ENCODE measurements at regions not wholly inside any gene's neighbourhood (a gene's known extent, or its start where the extent isn't known, plus 50 kb on each side); places are given as distances from the start of the nearest gene placed in this dataset.

DNA sequence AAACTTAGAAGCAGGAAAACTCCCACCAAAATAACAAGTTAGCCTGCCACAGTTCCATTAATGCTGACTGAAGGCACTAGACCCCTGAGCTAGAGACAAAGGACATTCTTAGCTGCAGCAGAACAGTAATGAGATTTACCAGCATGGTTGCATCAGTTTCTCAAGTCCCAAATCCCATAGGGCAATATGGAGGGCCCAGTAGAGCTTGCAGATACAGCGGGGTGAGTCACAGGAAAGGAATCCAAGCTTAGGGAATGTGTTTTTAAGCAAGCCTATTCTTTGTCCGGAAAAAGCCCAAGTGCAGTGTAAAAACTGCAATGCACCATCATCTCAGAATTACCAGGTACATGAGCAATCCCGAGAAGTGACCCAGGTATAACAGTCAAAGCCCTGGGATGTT, 51.3 kb upstream of the EXOC1L start:
- Histone ChIP-seq H3K79me2 (ENCODE audit: insufficient read depth, low read length) (no peaks in the 10 kb centered on the region), H4K20me1 (ENCODE audit: insufficient read depth, low read length) (no peaks in the 10 kb centered on the region), H3K27me3 (ENCODE audit: control insufficient read depth in 2 of 2, insufficient read depth in 2 of 2, low read length in 2 of 2) (no peaks in the 10 kb centered on the region), H3K4me1 (ENCODE audit: control insufficient read depth in 1 of 2, insufficient read depth in 2 of 2, low read length in 2 of 2) (no peaks in the 10 kb centered on the region), H2AFZ (ENCODE audit: insufficient read depth, low read depth, low read length, poor library complexity, severe bottlenecking) (no peak overlapping the region), H3K27ac (ENCODE audit: low read depth in 1 of 2, low read length in 2 of 2) (no peak overlapping the region), H3K4me3 (replicated peaks in 1 of 3; ENCODE audit: low read depth in 2 of 3, low read length in 3 of 3) (no peak overlapping the region), H3K36me3 (replicated peaks in 1 of 2; ENCODE audit: control insufficient read depth in 1 of 2, insufficient read depth in 2 of 2, low read length in 2 of 2) (no peaks in the 10 kb centered on the region), H3K9me3 (replicated peaks in 1 of 2; ENCODE audit: control insufficient read depth in 1 of 2, insufficient read depth in 1 of 2, low read length in 2 of 2) (no peaks in the 10 kb centered on the region), H3K4me2 (replicated peaks; ENCODE audit: extremely low read depth, low read length, poor library complexity, severe bottlenecking) (no peak overlapping the region), H3K9ac (ENCODE audit: insufficient read depth, low read length, poor library complexity, severe bottlenecking) (no peak overlapping the region)
- no peak overlapping the region for H3K4me3 Mint-ChIP-seq
- intact Hi-C loops (cut with micrococcal nuclease): no loop called here
- no peaks in the 10 kb centered on the region for H3K36me3 Mint-ChIP-seq
- no peak for TF ChIP-seq CTCF (IDR thresholded peaks at IDR 0.05)
- H3K4me1 Mint-ChIP-seq: no peaks in the 10 kb centered on the region
- no peak overlapping the region for H3K27ac Mint-ChIP-seq
- H3K27me3 Mint-ChIP-seq (ENCODE audit: low read depth in 3 of 3): peaks cover 0 to 4% (median 0%) of the 10 kb centered on the region in 3 donors
- peaks cover 0 to 2% (median 0%) of the 10 kb centered on the region in 7 donors for H3K9me3 Mint-ChIP-seq
- no CpG with 5 or more reads among the region's 3 CpGs for WGBS (ENCODE audit: insufficient coverage)
- no peak for DNase-seq

Measured in CD14-positive monocyte (primary cell).